HepG2 (cell line): ENCODE measurements at regions not wholly inside any gene's neighbourhood (a gene's known extent, or its start where the extent isn't known, plus 50 kb on each side); places are given as distances from the start of the nearest gene placed in this dataset.

Experiments
- ATAC-seq: fragments of 200-7000 bp; cut with Tn5 transposase; 3 replicates; pipeline ENCODE4 v1.9.1; 2020; ENCODE audit warnings: mild to moderate bottlenecking, moderate library complexity
- BruUV-seq: library from RNA; stranded (reverse); fragments of 400-500 nt; replicated peaks from 2 replicates; lab custom pipeline; 2021; lab: Mats Ljungman, UMichigan
- CTCF ChIA-PET: fragments of 300-600 bp; formaldehyde crosslinking; extraction: SDS; loops from one replicate; lab custom pipeline; 2021; ENCODE audit warnings: low total read pairs, inconsistent platforms, low intra/inter-chr PET ratio; lab: Yijun Ruan, JAX
- POLR2A ChIA-PET: fragments of 350-600 bp; sonication (Branson Sonifier 250); formaldehyde crosslinking; loops from one replicate; lab custom pipeline; 2020; ENCODE audit warnings: antibody characterized with exemption, inconsistent platforms; lab: Yijun Ruan, JAX
- DNase-seq: peaks from one replicate; pipeline ENCODE4 v3.0.0-alpha.2; 2015; ENCODE audit warnings: low spot score
- FAIRE-seq: peaks from 3 replicates; lab custom pipeline; 2011; peaks lifted over from hg19 to GRCh38; lab: Jason Lieb, UNC
- H2AFZ ChIP-seq: one replicate; pipeline ENCODE4 v1.6.1; 2011; ENCODE audit warnings: low read length, inconsistent platforms
- H3K27ac ChIP-seq: fragments of 300-600 bp; 3 replicates; pipeline ENCODE4 v1.8.0; 2011; ENCODE audit warnings: mixed run types, mild to moderate bottlenecking, mixed read lengths, low read length, inconsistent platforms; ENCODE audit not compliant: insufficient read depth; ENCODE audit errors: extremely low read length
- H3K27me3 ChIP-seq, 2 experiments: fragments of 200-600 bp in 1 of 2; 2 replicates in 1 of 2; 3 replicates in 1 of 2; pipeline versions ENCODE4 v1.6.0 to v1.8.0; 2011; ENCODE audit warnings: low read length in 2 of 2, mild to moderate bottlenecking in 2 of 2, moderate library complexity in 2 of 2, inconsistent platforms in 1 of 2; ENCODE audit not compliant: insufficient read depth in 2 of 2, control insufficient read depth in 1 of 2
- H3K36me3 ChIP-seq, 2 experiments: fragments of 200-600 bp in 1 of 2; replicated peaks in 1 of 2; 2 replicates in 1 of 2; 3 replicates in 1 of 2; pipeline versions ENCODE4 v1.5.1 to v1.8.0; 2011; ENCODE audit warnings: low read length in 2 of 2, inconsistent platforms in 1 of 2; ENCODE audit not compliant: insufficient read depth in 2 of 2, control insufficient read depth in 1 of 2
- H3K4me1 ChIP-seq: 2 replicates; pipeline ENCODE4 v1.5.1; 2012; ENCODE audit warnings: low read length, inconsistent platforms; ENCODE audit not compliant: insufficient read depth
- H3K4me2 ChIP-seq: 2 replicates; pipeline ENCODE4 v1.6.0; 2011; ENCODE audit warnings: low read depth, low read length, inconsistent platforms
- H3K4me3 ChIP-seq, 3 experiments: fragments of 200-600 bp in 1 of 3; sonication (generic), shearing (Covaris generic) in 1 of 3; replicated peaks in 1 of 3; 2 replicates each; pipeline ENCODE4 v1.5.1; 2011 to 2016; ENCODE audit warnings: low read length in 3 of 3, inconsistent platforms in 2 of 3, low read depth in 2 of 3, mild to moderate bottlenecking in 2 of 3, control low read depth in 1 of 3, mixed read lengths in 1 of 3; ENCODE audit not compliant: insufficient read depth in 1 of 3
- H3K79me2 ChIP-seq: one replicate; pipeline ENCODE4 v1.6.1; 2011; ENCODE audit warnings: low read length, inconsistent platforms; ENCODE audit not compliant: insufficient read depth
- H3K9ac ChIP-seq: 2 replicates; pipeline ENCODE4 v1.6.0; 2011; ENCODE audit warnings: mild to moderate bottlenecking, low read depth, low read length, inconsistent platforms; ENCODE audit not compliant: insufficient read depth
- H3K9me3 ChIP-seq: 2 replicates; pipeline ENCODE4 v1.5.1; 2012; ENCODE audit warnings: mild to moderate bottlenecking, low read length
- H4K20me1 ChIP-seq: 2 replicates; pipeline ENCODE4 v1.6.0; 2011; ENCODE audit warnings: inconsistent platforms, mild to moderate bottlenecking, low read length, moderate library complexity; ENCODE audit not compliant: insufficient read depth
- ELF3 ChIP-seq: IDR thresholded peaks from 2 replicates; pipeline ENCODE4 v1.6.1; 2016; ENCODE audit warnings: missing genetic modification reagents, missing compliant biosample characterization
- KDM5A ChIP-seq: fragments of 200-600 bp; sonication (generic); IDR thresholded peaks from 2 replicates; pipeline ENCODE4 v1.7.0; 2018; ENCODE audit warnings: antibody characterized with exemption, mild to moderate bottlenecking, low read length, borderline replicate concordance
- NR2F6 ChIP-seq, 2 experiments: IDR thresholded peaks; 2 replicates each; pipeline ENCODE4 v1.6.1; 2016; ENCODE audit warnings: antibody characterized with exemption in 1 of 2, mild to moderate bottlenecking in 1 of 2
- RAD21 ChIP-seq: fragments of 450-650 bp; formaldehyde crosslinking; IDR thresholded peaks from 2 replicates; pipeline ENCODE4 v1.5.0; 2020; ENCODE audit warnings: mild to moderate bottlenecking
- STAG1 ChIP-seq: sonication (generic); formaldehyde crosslinking; IDR thresholded peaks from 2 replicates; pipeline ENCODE4 v1.4.0; 2020; ENCODE audit warnings: missing genetic modification reagents
- WGBS: methylation state at CpG from one replicate; pipeline ENCODE4 v1.1.6; 2017; ENCODE audit warnings: low lambda C conversion rate; 5-methylcytosine and 5-hydroxymethylcytosine counted together
- in situ Hi-C: cut with HindIII; loops from 2 replicates; pipeline ENCODE4 v1.10.0; 2017; ENCODE audit warnings: low pct_unique_long_range_greater_than_20kb; ENCODE audit not compliant: extremely low pct_ligation_motif_present
- intact Hi-C: fragments of 100-400 bp; cut with micrococcal nuclease; formaldehyde crosslinking; loops from one replicate; pipeline ENCODE4 v1.10.0; 2022; ENCODE audit not compliant: unreplicated experiment
- TF ChIP-seq, protein P1 (sequence below): sonication (generic); formaldehyde crosslinking; IDR thresholded peaks from 2 replicates; pipeline ENCODE4 v1.5.0; 2020; ENCODE audit warnings: mild to moderate bottlenecking, missing genetic modification reagents, moderate library complexity

DNA sequence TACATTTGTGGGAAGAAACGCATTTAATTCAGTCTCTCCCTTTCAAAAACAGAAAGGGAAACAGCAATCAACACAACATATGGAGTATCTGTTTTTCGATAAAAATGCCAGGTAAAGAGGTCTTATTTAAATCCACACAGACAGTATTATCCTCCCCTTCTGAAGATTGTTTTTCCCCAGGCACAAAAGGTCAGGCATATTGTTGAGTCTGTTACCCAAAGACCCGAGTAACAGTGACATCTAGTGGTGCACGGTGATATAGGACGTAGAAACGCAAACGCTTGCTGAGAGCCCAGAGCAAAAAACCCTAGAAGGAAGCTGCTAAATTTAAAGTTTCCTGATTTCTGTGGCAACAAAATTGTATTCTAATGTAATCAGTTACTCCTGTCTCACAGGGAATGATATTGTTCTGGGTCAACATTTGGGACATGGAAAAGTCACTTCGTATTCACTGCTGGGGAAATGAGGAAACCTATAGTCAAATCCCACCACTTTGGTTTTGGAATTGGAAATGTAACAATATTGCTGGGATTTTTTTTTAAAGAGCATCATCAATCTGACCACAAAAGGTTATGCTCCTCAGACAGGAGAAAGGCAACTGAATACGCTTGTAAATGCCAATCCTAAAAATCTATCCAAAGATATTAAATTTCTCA, 312.7 kb upstream of the CCDC54 start:
- Histone ChIP-seq H3K9me3 (no peaks in the 10 kb centered on the region), H3K27ac (no peak overlapping the region), H3K27me3 (no peaks in the 10 kb centered on the region), H4K20me1 (no peaks in the 10 kb centered on the region), H2AFZ (no peak overlapping the region), H3K4me2 (no peak overlapping the region), H3K4me3 (no peak overlapping the region), H3K4me1 (no peaks in the 10 kb centered on the region), H3K9ac (no peak overlapping the region), H3K36me3 (no peaks in the 10 kb centered on the region), H3K79me2 (no peaks in the 10 kb centered on the region)
- TF ChIP-seq ELF3 (CRISPR knock-in tag) (0 out of 2 replicates have a peak, but pooled peaks have one; percentile 27), RAD21 (CRISPR knock-in tag) (peak; percentile 41; the same call in 1 of the 2 replicates), NR2F6 (IDR thresholded peaks at IDR 0.05) (peak; percentile 52), NR2F6 (CRISPR knock-in tag; IDR thresholded peaks at IDR 0.05) (0 out of 2 replicates have a peak, but pooled peaks have one; percentile 24), KDM5A (no peak), STAG1 (CRISPR knock-in tag) (peak; percentile 84)
- TF ChIP-seq, protein P1, sequence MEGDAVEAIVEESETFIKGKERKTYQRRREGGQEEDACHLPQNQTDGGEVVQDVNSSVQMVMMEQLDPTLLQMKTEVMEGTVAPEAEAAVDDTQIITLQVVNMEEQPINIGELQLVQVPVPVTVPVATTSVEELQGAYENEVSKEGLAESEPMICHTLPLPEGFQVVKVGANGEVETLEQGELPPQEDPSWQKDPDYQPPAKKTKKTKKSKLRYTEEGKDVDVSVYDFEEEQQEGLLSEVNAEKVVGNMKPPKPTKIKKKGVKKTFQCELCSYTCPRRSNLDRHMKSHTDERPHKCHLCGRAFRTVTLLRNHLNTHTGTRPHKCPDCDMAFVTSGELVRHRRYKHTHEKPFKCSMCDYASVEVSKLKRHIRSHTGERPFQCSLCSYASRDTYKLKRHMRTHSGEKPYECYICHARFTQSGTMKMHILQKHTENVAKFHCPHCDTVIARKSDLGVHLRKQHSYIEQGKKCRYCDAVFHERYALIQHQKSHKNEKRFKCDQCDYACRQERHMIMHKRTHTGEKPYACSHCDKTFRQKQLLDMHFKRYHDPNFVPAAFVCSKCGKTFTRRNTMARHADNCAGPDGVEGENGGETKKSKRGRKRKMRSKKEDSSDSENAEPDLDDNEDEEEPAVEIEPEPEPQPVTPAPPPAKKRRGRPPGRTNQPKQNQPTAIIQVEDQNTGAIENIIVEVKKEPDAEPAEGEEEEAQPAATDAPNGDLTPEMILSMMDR, result peak; percentile 81
- DNase-seq (peak; percentile 44), ATAC-seq (peak; percentile 90), FAIRE-seq (peak; percentile 66)
- ChIA-PET POLR2A (no interaction called here), CTCF (interaction anchor here (1.1 kb wide), 1 partner anchor 240 kb away, joined by 5 read pairs; no protein-coding TSS in a partner anchor)
- WGBS, result 11% methylated on average over 9 of the region's 9 CpGs
- in situ Hi-C loops, result no loop called here
- no TSS peak for BruUV-seq
- intact Hi-C loops, result loop anchor here (1.0 kb wide), 1 partner anchor 239 kb away; no protein-coding TSS in a partner anchor
